Ishikawa (cell line): ENCODE measurements at regions not wholly inside any gene's neighbourhood (a gene's known extent, or its start where the extent isn't known, plus 50 kb on each side); places are given as distances from the start of the nearest gene placed in this dataset.

ENCODE experiments used
- CEBPB ChIP-seq: IDR thresholded peaks from 2 replicates; pipeline ENCODE4 v1.6.1; 2012
- CREB1 ChIP-seq: IDR thresholded peaks from 2 replicates; pipeline ENCODE4 v1.6.1; 2012; ENCODE audit warnings: low read depth
- EP300 ChIP-seq: IDR thresholded peaks from 2 replicates; pipeline ENCODE4 v1.6.1; 2012; ENCODE audit warnings: borderline replicate concordance
- FOXM1 ChIP-seq: IDR thresholded peaks from 2 replicates; pipeline ENCODE4 v1.6.1; 2012; ENCODE audit warnings: low read depth, borderline replicate concordance
- MAX ChIP-seq: IDR thresholded peaks from 2 replicates; pipeline ENCODE4 v1.6.1; 2012
- NFIC ChIP-seq: IDR thresholded peaks from 2 replicates; pipeline ENCODE4 v1.6.1; 2012
- RAD21 ChIP-seq: IDR thresholded peaks from 2 replicates; pipeline ENCODE4 v1.6.1; 2012; ENCODE audit warnings: low read depth
- REST ChIP-seq: IDR thresholded peaks from 2 replicates; pipeline ENCODE4 v1.6.1; 2012; ENCODE audit warnings: low read depth, mild to moderate bottlenecking
- TAF1 ChIP-seq: IDR thresholded peaks from 2 replicates; pipeline ENCODE4 v1.6.1; 2012; ENCODE audit warnings: low read depth, mild to moderate bottlenecking
- YY1 ChIP-seq: IDR thresholded peaks from 2 replicates; pipeline ENCODE4 v1.6.1; 2012; ENCODE audit warnings: low read depth
- ZBTB7A ChIP-seq: IDR thresholded peaks from 2 replicates; pipeline ENCODE4 v1.6.1; 2012; ENCODE audit warnings: low read depth
- TF ChIP-seq, protein P1 (sequence below): IDR thresholded peaks from 2 replicates; pipeline ENCODE4 v1.6.1; 2012

DNA sequence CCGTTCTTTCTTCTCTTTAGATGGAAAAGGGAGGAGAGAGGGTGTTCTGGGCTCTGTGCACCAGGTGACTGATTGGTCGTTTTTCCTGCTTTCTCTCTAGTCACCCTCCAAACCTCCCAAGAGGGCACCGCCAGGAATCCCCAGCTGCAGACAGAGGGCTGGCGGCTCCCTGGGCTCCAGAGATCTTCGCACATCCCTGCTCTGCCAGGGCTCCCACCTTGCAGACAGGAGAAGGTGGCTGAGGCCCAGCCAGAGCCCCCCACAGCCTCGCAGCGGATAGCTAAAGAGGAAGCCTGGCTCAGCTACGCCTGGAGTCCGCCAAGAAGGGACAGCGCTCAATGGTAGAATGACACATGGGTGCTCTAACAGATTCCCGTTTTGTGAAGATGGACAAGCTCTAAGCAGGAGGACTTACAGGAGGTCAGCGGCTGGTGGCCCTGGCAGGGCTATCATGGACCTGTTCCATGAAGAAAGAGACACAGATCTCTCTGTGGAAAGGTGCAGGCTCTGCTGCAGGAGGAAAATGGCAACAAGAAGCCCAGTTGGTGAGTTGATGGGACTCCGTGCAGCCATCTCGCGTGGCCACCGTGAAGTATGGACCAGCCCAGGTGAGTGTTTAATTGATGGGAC lies 976.9 kb downstream of the BRD1 start:
- no peak for TF ChIP-seq NFIC
- TF ChIP-seq, protein P1, sequence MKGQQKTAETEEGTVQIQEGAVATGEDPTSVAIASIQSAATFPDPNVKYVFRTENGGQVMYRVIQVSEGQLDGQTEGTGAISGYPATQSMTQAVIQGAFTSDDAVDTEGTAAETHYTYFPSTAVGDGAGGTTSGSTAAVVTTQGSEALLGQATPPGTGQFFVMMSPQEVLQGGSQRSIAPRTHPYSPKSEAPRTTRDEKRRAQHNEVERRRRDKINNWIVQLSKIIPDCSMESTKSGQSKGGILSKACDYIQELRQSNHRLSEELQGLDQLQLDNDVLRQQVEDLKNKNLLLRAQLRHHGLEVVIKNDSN: no peak
- TF ChIP-seq MAX: no peak
- no peak for TF ChIP-seq CEBPB
- TF ChIP-seq TAF1: no peak
- TF ChIP-seq FOXM1: no peak
- no peak for TF ChIP-seq ZBTB7A
- TF ChIP-seq EP300: no peak
- TF ChIP-seq CREB1: no peak
- no peak for TF ChIP-seq REST
- no peak for TF ChIP-seq RAD21
- TF ChIP-seq YY1: no peak
